ENCODE measurements at regions not wholly inside any gene's neighbourhood (a gene's known extent, or its start where the extent isn't known, plus 50 kb on each side); places are given as distances from the start of the nearest gene placed in this dataset.

GRCh38 chr7:19381321-19381720 is 236.1 kb upstream of the FERD3L start:
- no peak for TF ChIP-seq CTCF (IDR thresholded peaks at IDR 0.05; ENCODE audit: insufficient read depth, low read length, severe bottlenecking)
- FAIRE-seq (no peak), DNase-seq (ENCODE audit: low read depth) (no peak)
- no peak overlapping the region for H3K4me3 ChIP-seq (ENCODE audit: low read depth, low read length)
- H3K36me3 ChIP-seq (ENCODE audit: control insufficient read depth, insufficient read depth, low read length), result no peaks in the 10 kb centered on the region
- no peaks in the 10 kb centered on the region for H3K27me3 ChIP-seq (ENCODE audit: control insufficient read depth, insufficient read depth, low read length)

GRCh38 chr7:19378345-19378714 is 233.1 kb upstream of the FERD3L start:
- DNase-seq (ENCODE audit: low read depth), result no peak
- TF ChIP-seq CTCF (IDR thresholded peaks at IDR 0.05; ENCODE audit: insufficient read depth, low read length, severe bottlenecking), result no peak
- Histone ChIP-seq H3K27me3 (ENCODE audit: control insufficient read depth, insufficient read depth, low read length) (no peaks in the 10 kb centered on the region), H3K36me3 (ENCODE audit: control insufficient read depth, insufficient read depth, low read length) (no peaks in the 10 kb centered on the region), H3K4me3 (ENCODE audit: low read depth, low read length) (no peak overlapping the region)
- FAIRE-seq, result no peak

- no peaks in the 10 kb centered on the region for H3K36me3 ChIP-seq (ENCODE audit: control insufficient read depth, insufficient read depth, low read length)
- TF ChIP-seq CTCF (IDR thresholded peaks at IDR 0.05; ENCODE audit: insufficient read depth, low read length, severe bottlenecking), result no peak
- no peaks in the 10 kb centered on the region for H3K27me3 ChIP-seq (ENCODE audit: control insufficient read depth, insufficient read depth, low read length)
- DNase-seq (ENCODE audit: low read depth), result peak; percentile 1
- no peak for FAIRE-seq
- no peak overlapping the region for H3K4me3 ChIP-seq (ENCODE audit: low read depth, low read length)
These were observed 232.6 kb upstream of the FERD3L start for GRCh38 chr7:19377611-19378344.

- no peak for DNase-seq (ENCODE audit: low read depth)
- no peak for FAIRE-seq
- Histone ChIP-seq H3K4me3 (ENCODE audit: low read depth, low read length) (no peak overlapping the region), H3K27me3 (ENCODE audit: control insufficient read depth, insufficient read depth, low read length) (no peaks in the 10 kb centered on the region), H3K36me3 (ENCODE audit: control insufficient read depth, insufficient read depth, low read length) (no peaks in the 10 kb centered on the region)
- TF ChIP-seq CTCF (IDR thresholded peaks at IDR 0.05; ENCODE audit: insufficient read depth, low read length, severe bottlenecking), result no peak
These were observed 231.3 kb upstream of the FERD3L start for GRCh38 chr7:19376538-19376937.

GRCh38 chr7:19375976-19376375 is 230.8 kb upstream of the FERD3L start:
- FAIRE-seq (no peak), DNase-seq (ENCODE audit: low read depth) (peak; percentile 59)
- Histone ChIP-seq H3K36me3 (ENCODE audit: control insufficient read depth, insufficient read depth, low read length) (no peaks in the 10 kb centered on the region), H3K27me3 (ENCODE audit: control insufficient read depth, insufficient read depth, low read length) (no peaks in the 10 kb centered on the region), H3K4me3 (ENCODE audit: low read depth, low read length) (no peak overlapping the region)
- no peak for TF ChIP-seq CTCF (IDR thresholded peaks at IDR 0.05; ENCODE audit: insufficient read depth, low read length, severe bottlenecking)

GRCh38 chr7:19373334-19373733 is 228.1 kb upstream of the FERD3L start:
- TF ChIP-seq CTCF (IDR thresholded peaks at IDR 0.05; ENCODE audit: insufficient read depth, low read length, severe bottlenecking), result no peak
- H3K4me3 ChIP-seq (ENCODE audit: low read depth, low read length), result no peak overlapping the region
- no peak for FAIRE-seq
- no peaks in the 10 kb centered on the region for H3K36me3 ChIP-seq (ENCODE audit: control insufficient read depth, insufficient read depth, low read length)
- no peak for DNase-seq (ENCODE audit: low read depth)
- H3K27me3 ChIP-seq (ENCODE audit: control insufficient read depth, insufficient read depth, low read length), result no peaks in the 10 kb centered on the region
